NCI-H82 treated with DMSO at 0.1 percent for 48 hours (cell line): ENCODE measurements at regions not wholly inside any gene's neighbourhood (a gene's known extent, or its start where the extent isn't known, plus 50 kb on each side); places are given as distances from the start of the nearest gene placed in this dataset.
"Not testable (repeated sequence)": the region's sequence is repeated elsewhere in the genome, so short reads cannot be mapped to it uniquely, and the experiment has no call there.

Experiments used
- DNase-seq: peaks from one replicate; lab custom pipeline; 2025; ENCODE audit not compliant: unreplicated experiment; lab: John Stamatoyannopoulos, UW

DNA sequence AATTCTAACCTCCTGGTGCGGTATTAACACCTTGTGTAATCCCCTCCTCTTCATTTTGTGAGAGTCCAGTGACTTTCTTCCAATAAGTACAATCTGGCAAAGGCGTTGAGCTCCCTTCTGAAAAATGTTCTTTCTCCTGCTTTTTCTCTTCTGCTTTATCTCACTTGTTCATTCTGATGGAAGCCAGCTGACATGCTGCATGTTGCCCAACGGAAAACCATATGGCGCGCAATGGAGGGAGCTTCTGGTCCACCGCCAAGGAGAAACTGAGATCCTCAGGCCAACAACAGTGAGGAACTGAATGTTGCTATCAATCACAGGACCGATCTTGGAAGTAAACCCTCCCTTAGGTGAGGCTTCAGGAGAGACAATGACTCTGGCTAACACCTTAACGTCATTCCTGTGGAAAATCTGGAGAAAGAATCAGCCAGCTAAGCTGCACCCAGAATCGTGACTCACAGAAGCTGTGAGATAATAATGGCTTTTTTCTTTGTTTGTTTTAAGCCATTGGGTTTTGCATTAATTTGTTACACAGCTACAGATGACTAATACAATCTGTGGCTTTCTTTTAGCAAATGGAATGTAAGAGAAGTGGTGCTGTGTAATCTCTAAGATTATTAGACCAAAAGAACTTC, 1323.9 kb upstream of the DDX18 start:
- no peak for DNase-seq

- no peak for DNase-seq
Observed at GRCh38 chr2:116491292-116491691, 1323.2 kb upstream of the DDX18 start.

DNA sequence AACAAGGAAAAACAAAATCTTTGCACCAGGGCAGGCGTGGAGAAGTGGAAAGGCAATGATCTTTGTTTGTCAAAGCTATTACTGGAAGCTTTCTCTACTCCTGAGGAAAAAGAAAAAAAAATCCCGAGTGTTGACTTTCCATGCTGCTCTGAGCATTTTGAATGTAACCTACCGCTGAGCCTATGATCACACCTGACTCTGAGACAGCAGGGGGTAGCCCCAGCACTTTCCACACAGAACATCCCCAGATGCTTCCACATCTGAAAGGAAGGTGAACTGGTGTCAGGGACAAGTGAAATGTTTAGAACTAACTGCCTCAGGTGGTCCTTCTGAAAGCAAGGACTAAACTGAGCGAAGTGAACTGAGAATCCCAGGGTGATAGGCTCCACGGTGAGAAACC, 1315.1 kb upstream of the DDX18 start:
- DNase-seq = no peak

DNA sequence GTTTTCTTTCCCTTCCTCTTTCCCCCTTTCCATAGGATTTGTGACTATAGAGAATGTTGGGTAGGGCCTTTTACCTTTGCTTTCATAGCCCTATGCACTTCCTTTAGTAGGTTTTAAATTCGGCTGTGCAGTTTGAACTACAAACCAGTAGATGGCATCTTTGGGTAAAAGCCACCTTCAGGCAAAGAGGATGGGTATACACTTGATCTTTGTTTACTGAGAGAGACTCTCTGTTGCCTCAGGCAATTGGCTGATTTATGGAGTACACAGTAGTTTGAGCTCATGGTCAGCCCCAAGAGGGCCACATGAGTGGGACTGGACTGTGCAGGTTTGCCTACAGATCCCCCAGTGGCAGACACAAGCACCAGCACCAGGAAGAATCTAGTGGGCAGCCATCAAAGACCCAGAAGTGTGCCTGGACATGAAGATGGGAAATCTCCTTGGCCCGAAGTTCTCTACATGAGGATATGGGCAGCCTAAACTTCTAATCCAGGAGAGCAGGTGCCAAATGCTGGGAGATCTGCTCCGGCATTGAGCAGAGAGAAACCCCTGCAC, 1304.3 kb upstream of the DDX18 start:
- peak; percentile 11 for DNase-seq

GRCh38 chr2:116511426-116511825, 1303.1 kb upstream of the DDX18 start:
- no peak for DNase-seq

DNA sequence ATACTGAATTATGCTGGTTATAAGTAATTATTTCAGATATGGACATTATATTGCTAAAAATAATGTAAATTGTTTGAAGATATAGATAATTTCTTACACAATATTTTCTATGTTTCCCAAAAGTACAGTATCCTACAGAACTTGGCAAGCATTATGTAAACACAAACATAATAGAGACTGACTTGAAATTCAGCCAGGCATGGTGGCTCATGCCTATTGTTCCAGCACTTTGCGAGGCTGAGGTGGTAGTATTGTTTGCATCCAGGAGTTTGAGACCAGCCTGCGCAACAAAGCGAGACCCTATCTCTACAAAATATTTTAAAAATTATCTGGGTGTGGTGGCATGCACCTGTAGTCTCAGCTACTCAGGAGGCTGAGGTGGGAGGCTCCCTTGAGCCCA, 1300.5 kb upstream of the DDX18 start:
- no peak for DNase-seq

- DNase-seq = no peak
Observed at GRCh38 chr2:116517936-116518335, 1296.6 kb upstream of the DDX18 start.

DNA sequence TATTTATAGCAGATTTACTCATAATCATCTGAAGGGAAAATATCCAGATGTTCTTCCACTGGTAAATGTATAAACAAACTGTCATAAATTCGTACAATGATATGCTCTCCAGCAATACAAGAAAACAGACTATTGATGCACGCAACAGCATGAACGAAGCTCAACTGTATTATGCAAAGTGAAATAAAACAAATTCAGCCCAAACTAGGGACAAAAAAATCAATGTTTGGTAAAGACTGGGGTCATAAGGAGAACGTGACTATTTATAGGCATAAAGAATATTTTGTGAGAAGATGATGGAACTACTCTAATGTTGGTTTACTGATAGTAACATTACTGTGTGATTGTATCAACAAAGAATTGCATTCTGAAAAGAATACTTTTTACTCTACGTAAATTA, 1276.7 kb upstream of the DDX18 start:
- no peak for DNase-seq

DNA sequence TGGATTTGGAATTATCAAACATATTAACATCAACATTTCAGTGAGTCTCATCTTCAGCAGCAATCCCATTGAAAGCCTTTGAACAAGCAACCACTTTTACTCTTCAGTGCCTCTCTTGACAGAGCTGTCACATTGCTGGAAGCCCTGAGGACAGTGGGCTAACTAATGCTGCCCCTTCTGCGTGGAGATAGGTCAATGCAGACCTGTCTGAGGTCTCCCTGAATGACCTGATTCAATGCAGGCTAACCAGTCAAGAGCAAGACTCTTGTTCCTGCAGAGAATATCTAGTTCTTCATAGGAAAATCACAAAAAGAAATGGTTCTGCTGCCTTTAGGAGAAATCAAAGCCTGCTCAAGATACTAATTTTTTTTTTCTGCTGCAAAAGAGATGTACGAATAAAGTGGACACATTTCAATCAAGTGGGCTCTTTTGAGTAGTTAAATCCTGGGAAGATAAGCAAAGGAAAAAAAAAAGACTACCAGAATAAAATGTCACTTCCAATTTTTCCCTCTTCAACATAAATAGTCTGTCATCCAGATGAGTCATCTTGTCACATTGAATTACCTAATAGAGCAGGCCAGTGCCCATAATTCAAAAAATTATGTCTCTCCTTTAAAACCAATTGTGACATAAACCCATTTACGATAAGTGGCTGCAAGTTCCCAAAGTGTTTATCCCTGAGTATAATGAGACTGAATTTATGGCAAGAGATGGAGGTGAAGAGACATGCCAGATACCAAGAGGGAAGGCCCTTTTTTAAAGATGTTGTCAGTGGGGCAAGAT, 1269.0 kb upstream of the DDX18 start:
- no peak for DNase-seq

- DNase-seq = not testable (repeated sequence)
Observed at GRCh38 chr2:116552738-116553419, 1261.6 kb upstream of the DDX18 start.

- no peak for DNase-seq
Observed at GRCh38 chr2:116580209-116580608, 1234.3 kb upstream of the DDX18 start.

GRCh38 chr2:116582850-116583249, 1231.6 kb upstream of the DDX18 start:
- no peak for DNase-seq

DNA sequence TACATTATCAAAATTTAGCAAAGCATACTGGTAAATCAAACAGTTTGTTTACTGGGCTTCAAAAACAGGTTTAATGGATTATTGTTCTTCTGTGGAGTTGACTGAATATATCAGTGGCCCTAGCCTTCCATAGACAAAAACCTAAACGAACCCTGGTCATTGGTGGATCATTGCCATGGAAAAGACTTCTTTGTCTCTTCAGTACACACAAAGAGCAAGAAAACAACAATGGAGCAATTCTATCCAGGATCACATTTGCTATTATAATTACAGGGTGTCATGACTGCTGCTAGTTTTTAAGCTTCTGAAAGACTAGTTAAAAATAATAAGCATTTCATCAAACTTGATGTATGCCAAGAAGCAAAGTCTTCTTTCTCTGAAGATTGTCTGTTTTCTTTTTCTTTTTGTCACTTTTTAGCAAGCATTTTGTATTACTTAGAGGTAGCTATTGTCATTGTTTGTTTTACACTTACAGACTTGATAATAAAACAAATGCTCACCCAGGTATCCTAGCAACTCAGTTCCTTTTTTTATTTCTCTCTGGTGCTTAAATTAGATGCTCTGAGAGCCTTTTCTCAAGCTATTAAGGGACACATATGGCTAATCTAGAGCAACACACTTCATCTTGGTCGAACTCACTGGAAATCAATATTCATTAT, 1228.7 kb upstream of the DDX18 start:
- no peak for DNase-seq

GRCh38 chr2:116586328-116586689, 1228.2 kb upstream of the DDX18 start:
- no peak for DNase-seq
